Peyer's patch (tissue), 4 donors: ENCODE measurements at regions not wholly inside any gene's neighbourhood (a gene's known extent, or its start where the extent isn't known, plus 50 kb on each side); places are given as distances from the start of the nearest gene placed in this dataset.

Experiments
- CTCF ChIP-seq, 6 experiments: fragments of 450-650 bp in 4 of 6; fragments of 200-600 bp in 2 of 6; sonication (generic) in 1 of 6; IDR thresholded peaks; one replicate each; pipeline ENCODE4 v1.5.1; 2017 to 2019; ENCODE audit warnings: antibody characterized with exemption in 6 of 6, mild to moderate bottlenecking in 3 of 6, moderate library complexity in 1 of 6
- POLR2A ChIP-seq, 2 donors: fragments of 450-650 bp; IDR thresholded peaks; one replicate each; pipeline ENCODE4 v1.5.1; 2017; ENCODE audit warnings: antibody characterized with exemption in 2 of 2, mild to moderate bottlenecking in 2 of 2, moderate library complexity in 2 of 2

GRCh38 chr2:43067254-43068040 is 159.0 kb downstream of the ZFP36L2 start:
- TF ChIP-seq CTCF (IDR thresholded peaks at IDR 0.05) = no peak
- TF ChIP-seq POLR2A (IDR thresholded peaks at IDR 0.05) = no peak
